IMR-90 (cell line): ENCODE measurements at regions not wholly inside any gene's neighbourhood (a gene's known extent, or its start where the extent isn't known, plus 50 kb on each side); places are given as distances from the start of the nearest gene placed in this dataset.

ENCODE experiments used
- ATAC-seq: fragments of 200-7000 bp; cut with Tn5 transposase; 2 replicates; pipeline ENCODE4 v1.9.1; 2020; ENCODE audit warnings: low read depth, mild to moderate bottlenecking, moderate library complexity
- BruUV-seq: library from RNA; stranded (reverse); fragments of 400-500 nt; replicated peaks from 2 replicates; lab custom pipeline; 2021; lab: Mats Ljungman, UMichigan
- CTCF ChIA-PET: fragments of 300-600 bp; formaldehyde crosslinking; extraction: SDS; loops from one replicate; lab custom pipeline; 2021; ENCODE audit warnings: antibody characterized with exemption; lab: Yijun Ruan, JAX
- POLR2A ChIA-PET: fragments of 300-600 bp; sonication (Branson Sonifier 250); formaldehyde crosslinking; loops from one replicate; lab custom pipeline; 2022; ENCODE audit warnings: antibody characterized with exemption; ENCODE audit not compliant: unreplicated experiment; lab: Charles Lee
- DNase-seq: peaks from one replicate; pipeline ENCODE4 v3.0.0; 2013
- H2AFZ ChIP-seq: replicated peaks from 2 replicates; pipeline ENCODE3; 2013; ENCODE audit warnings: low read length, mild to moderate bottlenecking; ENCODE audit not compliant: poor library complexity
- H2AK5ac ChIP-seq: 2 replicates; pipeline ENCODE4 v1.6.1; 2013; ENCODE audit warnings: low read depth, low read length, inconsistent platforms
- H2AK9ac ChIP-seq: replicated peaks from 2 replicates; pipeline ENCODE3; 2013; ENCODE audit warnings: mild to moderate bottlenecking, low read depth, low read length, moderate library complexity; ENCODE audit not compliant: poor library complexity
- H2BK120ac ChIP-seq: 2 replicates; pipeline ENCODE4 v1.6.1; 2013; ENCODE audit warnings: low read depth, low read length, inconsistent platforms
- H2BK15ac ChIP-seq: 3 replicates; pipeline ENCODE4 v1.6.1; 2013; ENCODE audit warnings: low read depth, low read length, inconsistent platforms
- H2BK20ac ChIP-seq: 2 replicates; pipeline ENCODE4 v1.6.1; 2013; ENCODE audit warnings: low read depth, mild to moderate bottlenecking, inconsistent platforms, low read length, moderate library complexity
- H2BK5ac ChIP-seq: 2 replicates; pipeline ENCODE4 v1.6.1; 2013; ENCODE audit warnings: mild to moderate bottlenecking, low read depth, low read length, inconsistent platforms; ENCODE audit not compliant: poor library complexity, severe bottlenecking
- H3K14ac ChIP-seq: replicated peaks from 2 replicates; pipeline ENCODE4 v1.6.1; 2013; ENCODE audit warnings: low read depth, low read length, inconsistent platforms
- H3K18ac ChIP-seq: 2 replicates; pipeline ENCODE4 v1.6.1; 2013; ENCODE audit warnings: low read depth, low read length, control low read depth
- H3K23ac ChIP-seq: 2 replicates; pipeline ENCODE4 v1.6.1; 2013; ENCODE audit warnings: low read depth, low read length, inconsistent platforms
- H3K27ac ChIP-seq: 2 replicates; pipeline ENCODE4 v1.5.1; 2013; ENCODE audit warnings: mild to moderate bottlenecking, control low read depth, low read length; ENCODE audit not compliant: insufficient read depth
- H3K27me3 ChIP-seq: 2 replicates; pipeline ENCODE4 v1.6.1; 2013; ENCODE audit warnings: low read length; ENCODE audit not compliant: control insufficient read depth, insufficient read depth
- H3K36me3 ChIP-seq: 2 replicates; pipeline ENCODE4 v1.6.1; 2013; ENCODE audit warnings: low read length, mixed read lengths; ENCODE audit not compliant: control insufficient read depth, insufficient read depth
- H3K4ac ChIP-seq: 2 replicates; pipeline ENCODE4 v1.6.1; 2013; ENCODE audit warnings: low read depth, low read length, inconsistent platforms
- H3K4me1 ChIP-seq: 2 replicates; pipeline ENCODE4 v1.6.1; 2013; ENCODE audit warnings: low read length, mixed read lengths; ENCODE audit not compliant: control insufficient read depth, insufficient read depth
- H3K4me2 ChIP-seq: 2 replicates; pipeline ENCODE4 v1.6.1; 2013; ENCODE audit warnings: low read depth, mild to moderate bottlenecking, control low read depth, low read length, moderate library complexity
- H3K4me3 ChIP-seq: 2 replicates; pipeline ENCODE4 v1.5.1; 2013; ENCODE audit warnings: low read depth, mild to moderate bottlenecking, control low read depth, low read length, moderate library complexity; ENCODE audit not compliant: insufficient read depth
- H3K56ac ChIP-seq: 2 replicates; pipeline ENCODE4 v1.6.1; 2013; ENCODE audit warnings: low read length, inconsistent platforms; ENCODE audit not compliant: insufficient read depth; ENCODE audit errors: extremely low read depth
- H3K79me1 ChIP-seq, 2 experiments: 2 replicates each; pipeline ENCODE4 v1.6.1; 2013; ENCODE audit warnings: low read length in 2 of 2, inconsistent platforms in 1 of 2, low read depth in 1 of 2
- H3K9ac ChIP-seq: 2 replicates; pipeline ENCODE4 v1.6.1; 2013; ENCODE audit warnings: low read depth, low read length, control low read depth
- H3K9me1 ChIP-seq: 2 replicates; pipeline ENCODE4 v1.6.1; 2013; ENCODE audit warnings: low read length, inconsistent platforms; ENCODE audit not compliant: insufficient read depth
- H3K9me3 ChIP-seq: 2 replicates; pipeline ENCODE4 v1.6.1; 2013; ENCODE audit warnings: low read length; ENCODE audit not compliant: control insufficient read depth, insufficient read depth
- H4K20me1 ChIP-seq: 2 replicates; pipeline ENCODE4 v1.6.1; 2013; ENCODE audit warnings: low read length, inconsistent platforms; ENCODE audit not compliant: insufficient read depth
- H4K5ac ChIP-seq: 2 replicates; pipeline ENCODE4 v1.6.1; 2013; ENCODE audit warnings: mild to moderate bottlenecking, low read depth, low read length, control low read depth
- H4K8ac ChIP-seq, 2 experiments: 2 replicates each; pipeline ENCODE4 v1.6.1; 2013; ENCODE audit warnings: low read depth in 2 of 2, low read length in 2 of 2, control low read depth in 1 of 2, inconsistent platforms in 1 of 2
- H4K91ac ChIP-seq: 2 replicates; pipeline ENCODE4 v1.6.1; 2013; ENCODE audit warnings: low read depth, low read length, inconsistent platforms; ENCODE audit not compliant: insufficient read depth
- BHLHE40 ChIP-seq: fragments of 150-350 bp; IDR thresholded peaks from 2 replicates; pipeline ENCODE4 v1.6.1; 2016; ENCODE audit warnings: mild to moderate bottlenecking, low read depth, low read length
- CEBPB ChIP-seq: IDR thresholded peaks from 2 replicates; pipeline ENCODE4 v1.6.1; 2012; ENCODE audit warnings: low read depth, low read length, improper control_type of control experiment
- CHD1 ChIP-seq: IDR thresholded peaks from 2 replicates; pipeline ENCODE4 v1.6.1; 2012; ENCODE audit warnings: low read depth, low read length, improper control_type of control experiment
- CTCF ChIP-seq: conservative IDR thresholded peaks from 2 replicates; pipeline ENCODE4 v1.5.1; 2012; ENCODE audit warnings: mild to moderate bottlenecking, low read depth, low read length, improper control_type of control experiment
- ELK1 ChIP-seq: fragments of 150-350 bp; IDR thresholded peaks from 2 replicates; pipeline ENCODE4 v1.6.1; 2016; ENCODE audit warnings: low read depth, mild to moderate bottlenecking, low read length, moderate library complexity, borderline replicate concordance
- FOS ChIP-seq: fragments of 150-350 bp; IDR thresholded peaks from 2 replicates; pipeline ENCODE4 v1.6.1; 2016; ENCODE audit warnings: low read depth, low read length
- MAFK ChIP-seq: IDR thresholded peaks from 2 replicates; pipeline ENCODE4 v1.6.1; 2012; ENCODE audit warnings: low read depth, low read length, improper control_type of control experiment
- MXI1 ChIP-seq: IDR thresholded peaks from 2 replicates; pipeline ENCODE4 v1.6.1; 2012; ENCODE audit warnings: low read depth, mild to moderate bottlenecking, low read length, moderate library complexity, borderline replicate concordance
- NFE2L2 ChIP-seq: fragments of 150-350 bp; IDR thresholded peaks from 2 replicates; pipeline ENCODE4 v1.6.1; 2016; ENCODE audit warnings: low read depth, mild to moderate bottlenecking, low read length
- POLR2A ChIP-seq: IDR thresholded peaks from 2 replicates; pipeline ENCODE4 v1.6.1; 2012; ENCODE audit warnings: mild to moderate bottlenecking, low read depth, low read length
- RAD21 ChIP-seq: IDR thresholded peaks from 2 replicates; pipeline ENCODE4 v1.6.1; 2012; ENCODE audit warnings: low read length, improper control_type of control experiment
- RCOR1 ChIP-seq: IDR thresholded peaks from 2 replicates; pipeline ENCODE4 v1.6.1; 2012; ENCODE audit warnings: mild to moderate bottlenecking, low read length, improper control_type of control experiment; ENCODE audit not compliant: insufficient replicate concordance
- SMC3 ChIP-seq: fragments of 150-350 bp; IDR thresholded peaks from 2 replicates; pipeline ENCODE4 v1.6.1; 2016; ENCODE audit warnings: low read depth, mild to moderate bottlenecking, antibody characterized with exemption, low read length, moderate library complexity
- USF2 ChIP-seq: fragments of 150-350 bp; IDR thresholded peaks from 2 replicates; pipeline ENCODE4 v1.6.1; 2017; ENCODE audit warnings: mild to moderate bottlenecking, antibody characterized with exemption, low read length, low read depth
- WGBS, 2 experiments: methylation state at CpG; one replicate each; pipeline versions ENCODE4 v1.1.5 to v1.1.7; 2013; ENCODE audit warnings: missing lambda C conversion rate in 2 of 2; ENCODE audit not compliant: insufficient read length in 1 of 2; ENCODE audit errors: extremely low coverage in 2 of 2; 5-methylcytosine and 5-hydroxymethylcytosine counted together
- dilution Hi-C: fragments of 300-500 bp; cut with HindIII; formaldehyde crosslinking; loops from one replicate; pipeline ENCODE4 v1.14.3; 2018; ENCODE audit warnings: low sequenced_read_pairs; ENCODE audit not compliant: unreplicated experiment
- in situ Hi-C: fragments of 300-500 bp; cut with MboI; formaldehyde crosslinking; loops from 3 replicates; pipeline ENCODE4 v1.14.3; 2019; ENCODE audit warnings: low sequenced_read_pairs, inconsistent platforms, mixed read lengths
- intact Hi-C: fragments of 100-400 bp; cut with micrococcal nuclease; formaldehyde crosslinking; loops from 2 replicates; pipeline ENCODE4 v1.10.0; 2022

- Histone ChIP-seq H3K4me2 (no peak overlapping the region), H3K36me3 (no peaks in the 10 kb centered on the region), H2AK5ac (no peak overlapping the region), H3K14ac (no peak overlapping the region), H4K5ac (no peak overlapping the region), H3K27ac (no peak overlapping the region), H3K18ac (no peak overlapping the region), H3K23ac (no peak overlapping the region), H2BK20ac (no peak overlapping the region), H3K4me3 (no peak overlapping the region), H3K56ac (no peak overlapping the region), H4K91ac (no peak overlapping the region), H3K9me1 (no peaks in the 10 kb centered on the region), H3K4me1 (no peaks in the 10 kb centered on the region), H4K8ac (no peak overlapping the region), H4K20me1 (no peaks in the 10 kb centered on the region), H2BK120ac (peak overlapping the region; percentile 35; the same call in 1 of the 2 replicates), H2AFZ (no peak overlapping the region), H2BK15ac (no peak overlapping the region), H2BK5ac (peak overlapping the region; percentile 64), H3K79me1 (no peaks in the 10 kb centered on the region), H3K9me3 (no peaks in the 10 kb centered on the region), H3K27me3 (no peaks in the 10 kb centered on the region), H3K4ac (0 out of 2 replicates have a peak overlapping the region, but pooled peaks have one; percentile 9), H3K9ac (no peak overlapping the region), H2AK9ac (no peak overlapping the region)
- TF ChIP-seq RCOR1 (no peak), MAFK (no peak), SMC3 (no peak), FOS (no peak), NFE2L2 (no peak), CEBPB (no peak), ELK1 (no peak), MXI1 (no peak), RAD21 (no peak), BHLHE40 (no peak), USF2 (no peak), POLR2A (no peak), CTCF (no peak), CHD1 (no peak)
- intact Hi-C loops, result no loop called here
- ATAC-seq (no peak), DNase-seq (no peak)
- dilution Hi-C loops, result no loop called here
- BruUV-seq, result no TSS peak
- ChIA-PET POLR2A (no interaction called here), CTCF (interaction anchor here (1.0 kb wide), 1 partner anchor 17 kb away, joined by 3 read pairs; no protein-coding TSS in a partner anchor)
- no CpG with 5 or more reads among the region's 1 CpG for WGBS, 2 experiments
- in situ Hi-C loops, result no loop called here
Measured at GRCh38 chr6:140353536-140353935, 979.1 kb upstream of the CITED2 start.
